ENCODE measurements at regions not wholly inside any gene's neighbourhood (a gene's known extent, or its start where the extent isn't known, plus 50 kb on each side); places are given as distances from the start of the nearest gene placed in this dataset.

GRCh38 chr13:105595471-105595870 is 940.0 kb downstream of the EFNB2 start:
- Histone ChIP-seq H3K4me1 (ENCODE audit: control insufficient read depth, insufficient read depth, low read length) (no peaks in the 10 kb centered on the region), H3K27me3 (ENCODE audit: control insufficient read depth, insufficient read depth, low read length, poor library complexity, severe bottlenecking) (no peaks in the 10 kb centered on the region), H3K9ac (ENCODE audit: extremely low read depth, low read length, poor library complexity, severe bottlenecking) (no peak overlapping the region), H3K4me3 (ENCODE audit: low read length) (no peak overlapping the region), H3K36me3 (ENCODE audit: control insufficient read depth, insufficient read depth, low read length) (no peaks in the 10 kb centered on the region), H3K9me3 (ENCODE audit: control insufficient read depth, low read length) (no peaks in the 10 kb centered on the region), H3K27ac (ENCODE audit: low read depth, low read length) (no peak overlapping the region)
- no peak overlapping the region for H3K4me3 Mint-ChIP-seq
- H3K4me1 Mint-ChIP-seq = no peaks in the 10 kb centered on the region
- no peaks in the 10 kb centered on the region for H3K27me3 Mint-ChIP-seq (ENCODE audit: insufficient read depth)
- H3K36me3 Mint-ChIP-seq (ENCODE audit: low read depth) = no peaks in the 10 kb centered on the region
- DNase-seq = no peak
- 87 to 100% methylated on average over 2 to 3 of the region's 4 CpGs for WGBS, 2 experiments (ENCODE audit: insufficient coverage in 1 of 2, insufficient read length in 1 of 2)
- H3K27ac Mint-ChIP-seq = no peak overlapping the region
- H3K9me3 Mint-ChIP-seq = no peaks in the 10 kb centered on the region
- TF ChIP-seq CTCF (conservative IDR thresholded peaks at IDR 0.05) = no peak

GRCh38 chr13:105591277-105591676 is 944.2 kb downstream of the EFNB2 start:
- H3K27ac Mint-ChIP-seq = no peak overlapping the region
- Histone ChIP-seq H3K9me3 (ENCODE audit: control insufficient read depth, low read length) (no peaks in the 10 kb centered on the region), H3K36me3 (ENCODE audit: control insufficient read depth, insufficient read depth, low read length) (no peaks in the 10 kb centered on the region), H3K4me3 (ENCODE audit: low read length) (no peak overlapping the region), H3K4me1 (ENCODE audit: control insufficient read depth, insufficient read depth, low read length) (no peaks in the 10 kb centered on the region), H3K27ac (ENCODE audit: low read depth, low read length) (no peak overlapping the region), H3K9ac (ENCODE audit: extremely low read depth, low read length, poor library complexity, severe bottlenecking) (no peak overlapping the region), H3K27me3 (ENCODE audit: control insufficient read depth, insufficient read depth, low read length, poor library complexity, severe bottlenecking) (no peaks in the 10 kb centered on the region)
- DNase-seq = no peak
- 88 to 95% methylated on average over 1 to 3 of the region's 3 CpGs for WGBS, 2 experiments (ENCODE audit: insufficient coverage in 1 of 2, insufficient read length in 1 of 2)
- H3K4me1 Mint-ChIP-seq = no peaks in the 10 kb centered on the region
- no peaks in the 10 kb centered on the region for H3K27me3 Mint-ChIP-seq (ENCODE audit: insufficient read depth)
- H3K4me3 Mint-ChIP-seq = no peak overlapping the region
- H3K36me3 Mint-ChIP-seq (ENCODE audit: low read depth) = no peaks in the 10 kb centered on the region
- no peak for TF ChIP-seq CTCF (conservative IDR thresholded peaks at IDR 0.05)
- H3K9me3 Mint-ChIP-seq = no peaks in the 10 kb centered on the region

- Histone ChIP-seq H3K27me3 (ENCODE audit: control insufficient read depth, insufficient read depth, low read length, poor library complexity, severe bottlenecking) (no peaks in the 10 kb centered on the region), H3K4me1 (ENCODE audit: control insufficient read depth, insufficient read depth, low read length) (no peaks in the 10 kb centered on the region), H3K27ac (ENCODE audit: low read depth, low read length) (no peak overlapping the region), H3K9me3 (ENCODE audit: control insufficient read depth, low read length) (no peaks in the 10 kb centered on the region), H3K9ac (ENCODE audit: extremely low read depth, low read length, poor library complexity, severe bottlenecking) (no peak overlapping the region), H3K4me3 (ENCODE audit: low read length) (no peak overlapping the region), H3K36me3 (ENCODE audit: control insufficient read depth, insufficient read depth, low read length) (no peaks in the 10 kb centered on the region)
- DNase-seq = no peak
- H3K36me3 Mint-ChIP-seq (ENCODE audit: low read depth) = no peaks in the 10 kb centered on the region
- 88 to 92% methylated on average over 5 to 7 of the region's 7 CpGs for WGBS, 2 experiments (ENCODE audit: insufficient coverage in 1 of 2, insufficient read length in 1 of 2)
- H3K27ac Mint-ChIP-seq = no peak overlapping the region
- no peak for TF ChIP-seq CTCF (conservative IDR thresholded peaks at IDR 0.05)
- no peaks in the 10 kb centered on the region for H3K27me3 Mint-ChIP-seq (ENCODE audit: insufficient read depth)
- H3K4me3 Mint-ChIP-seq = no peak overlapping the region
- H3K4me1 Mint-ChIP-seq = no peaks in the 10 kb centered on the region
- no peaks in the 10 kb centered on the region for H3K9me3 Mint-ChIP-seq
Observed at GRCh38 chr13:105587786-105588185, 947.7 kb downstream of the EFNB2 start.

Data from endodermal cell (in vitro differentiated cells).